ENCODE measurements at regions not wholly inside any gene's neighbourhood (a gene's known extent, or its start where the extent isn't known, plus 50 kb on each side); places are given as distances from the start of the nearest gene placed in this dataset.

DNA sequence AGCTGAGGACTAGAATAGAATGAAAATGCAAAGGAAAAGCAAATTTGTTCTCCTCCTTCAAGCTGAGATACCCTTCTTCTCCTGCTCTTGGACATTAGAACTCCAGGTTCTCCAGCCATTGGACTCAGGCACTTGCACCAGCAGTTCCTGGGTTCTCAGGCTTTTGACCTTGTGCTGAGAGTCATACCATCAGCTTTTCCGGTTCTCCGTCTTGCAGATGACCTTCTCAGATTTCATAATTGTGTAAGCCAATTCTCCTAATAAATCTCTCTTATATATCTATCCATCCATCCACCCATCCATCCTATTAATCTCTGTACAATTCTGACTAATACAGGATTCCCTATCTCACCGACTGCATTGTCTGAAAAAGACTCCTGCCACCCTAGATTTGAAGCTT lies 108.3 kb downstream of the AHR start:
- H3K4me3 ChIP-seq (replicated peaks; ENCODE audit: low read depth, low read length) = no peak overlapping the region
- H3K27me3 ChIP-seq (replicated peaks; ENCODE audit: control insufficient read depth, insufficient read depth, low read length) = no peaks in the 10 kb centered on the region
- no peak for DNase-seq (ENCODE audit: extremely low read depth, insufficient read length)
- no peaks in the 10 kb centered on the region for H3K36me3 ChIP-seq (ENCODE audit: control insufficient read depth, insufficient read depth, low read length)
- TF ChIP-seq, protein P1, sequence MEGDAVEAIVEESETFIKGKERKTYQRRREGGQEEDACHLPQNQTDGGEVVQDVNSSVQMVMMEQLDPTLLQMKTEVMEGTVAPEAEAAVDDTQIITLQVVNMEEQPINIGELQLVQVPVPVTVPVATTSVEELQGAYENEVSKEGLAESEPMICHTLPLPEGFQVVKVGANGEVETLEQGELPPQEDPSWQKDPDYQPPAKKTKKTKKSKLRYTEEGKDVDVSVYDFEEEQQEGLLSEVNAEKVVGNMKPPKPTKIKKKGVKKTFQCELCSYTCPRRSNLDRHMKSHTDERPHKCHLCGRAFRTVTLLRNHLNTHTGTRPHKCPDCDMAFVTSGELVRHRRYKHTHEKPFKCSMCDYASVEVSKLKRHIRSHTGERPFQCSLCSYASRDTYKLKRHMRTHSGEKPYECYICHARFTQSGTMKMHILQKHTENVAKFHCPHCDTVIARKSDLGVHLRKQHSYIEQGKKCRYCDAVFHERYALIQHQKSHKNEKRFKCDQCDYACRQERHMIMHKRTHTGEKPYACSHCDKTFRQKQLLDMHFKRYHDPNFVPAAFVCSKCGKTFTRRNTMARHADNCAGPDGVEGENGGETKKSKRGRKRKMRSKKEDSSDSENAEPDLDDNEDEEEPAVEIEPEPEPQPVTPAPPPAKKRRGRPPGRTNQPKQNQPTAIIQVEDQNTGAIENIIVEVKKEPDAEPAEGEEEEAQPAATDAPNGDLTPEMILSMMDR (IDR thresholded peaks at IDR 0.05; ENCODE audit: insufficient read depth, low read length, poor library complexity, severe bottlenecking) = no peak

DNA sequence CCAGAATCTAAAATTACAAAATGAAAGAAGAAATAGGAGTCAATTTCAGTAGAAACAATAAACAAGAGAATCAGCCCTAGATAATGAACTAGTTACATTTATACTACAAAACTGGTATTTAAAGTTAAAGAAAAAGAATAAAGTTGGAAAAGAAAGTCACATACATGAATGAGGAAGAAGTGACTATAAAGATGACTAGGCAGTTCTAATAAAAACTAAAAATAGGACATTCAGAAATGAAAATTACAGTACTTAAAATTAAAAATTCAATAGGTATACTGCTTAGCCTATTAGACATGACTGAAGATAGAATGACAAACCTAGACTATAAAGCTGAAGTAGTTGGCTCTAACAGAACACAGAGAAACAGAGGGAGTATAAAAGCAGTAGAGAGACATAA lies 108.8 kb downstream of the AHR start:
- Histone ChIP-seq H3K27me3 (replicated peaks; ENCODE audit: control insufficient read depth, insufficient read depth, low read length) (no peaks in the 10 kb centered on the region), H3K4me3 (replicated peaks; ENCODE audit: low read depth, low read length) (no peak overlapping the region), H3K36me3 (ENCODE audit: control insufficient read depth, insufficient read depth, low read length) (no peaks in the 10 kb centered on the region)
- no peak for DNase-seq (ENCODE audit: extremely low read depth, insufficient read length)
- TF ChIP-seq, protein P1 (IDR thresholded peaks at IDR 0.05; ENCODE audit: insufficient read depth, low read length, poor library complexity, severe bottlenecking) = no peak

DNA sequence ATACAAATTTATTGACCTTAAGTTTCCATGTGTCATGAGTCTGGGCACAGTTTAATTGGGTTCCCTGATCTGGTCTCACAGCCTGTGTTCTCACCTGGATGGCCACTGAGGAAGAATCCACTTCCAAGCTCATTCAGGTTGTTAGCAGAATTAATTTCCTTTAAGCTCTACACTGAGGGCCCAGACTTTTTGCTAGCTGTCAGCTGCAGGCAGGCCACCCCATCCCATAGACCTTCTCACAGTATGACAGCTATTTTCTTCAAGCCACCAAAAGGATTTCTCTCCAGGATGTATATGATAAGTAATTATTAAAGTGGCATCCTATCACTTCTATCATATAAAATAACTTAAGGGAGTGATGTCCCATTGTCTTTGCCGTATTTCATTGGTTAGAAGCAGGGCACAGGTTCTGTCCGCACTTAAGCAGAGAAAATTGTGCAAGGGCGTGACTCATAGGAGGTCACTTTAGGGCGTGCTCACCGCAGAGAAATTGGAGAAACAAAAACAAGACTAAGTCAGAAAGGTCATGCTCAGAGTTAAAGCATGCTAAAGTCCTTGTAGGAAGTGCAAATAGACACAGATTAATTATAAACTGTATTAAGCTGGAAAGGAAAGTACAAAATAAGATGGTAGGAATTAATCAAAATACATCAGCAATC lies 109.9 kb downstream of the AHR start:
- DNase-seq (ENCODE audit: extremely low read depth, insufficient read length) = no peak
- no peak overlapping the region for H3K4me3 ChIP-seq (replicated peaks; ENCODE audit: low read depth, low read length)
- TF ChIP-seq, protein P1 (IDR thresholded peaks at IDR 0.05; ENCODE audit: insufficient read depth, low read length, poor library complexity, severe bottlenecking) = no peak
- no peaks in the 10 kb centered on the region for H3K27me3 ChIP-seq (replicated peaks; ENCODE audit: control insufficient read depth, insufficient read depth, low read length)
- no peaks in the 10 kb centered on the region for H3K36me3 ChIP-seq (ENCODE audit: control insufficient read depth, insufficient read depth, low read length)

DNA sequence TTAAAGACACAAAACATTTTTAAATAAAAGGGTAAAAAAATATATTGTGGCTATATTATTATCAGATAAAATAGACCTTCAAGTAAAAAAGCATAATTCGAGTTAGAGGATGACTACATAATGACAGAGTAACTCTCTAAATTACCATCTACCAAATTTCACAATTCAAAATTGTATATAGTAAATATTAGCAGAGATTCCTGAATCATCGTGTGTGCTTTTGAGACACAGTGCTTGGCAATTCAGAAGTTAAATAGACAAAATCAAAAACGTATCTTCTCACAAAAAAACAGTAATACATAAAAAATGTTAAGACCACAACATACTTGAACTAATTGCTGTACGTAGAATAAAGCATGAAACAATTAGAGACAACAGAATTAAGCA lies 110.4 kb downstream of the AHR start:
- DNase-seq (ENCODE audit: extremely low read depth, insufficient read length) = no peak
- H3K4me3 ChIP-seq (replicated peaks; ENCODE audit: low read depth, low read length) = no peak overlapping the region
- H3K27me3 ChIP-seq (replicated peaks; ENCODE audit: control insufficient read depth, insufficient read depth, low read length) = no peaks in the 10 kb centered on the region
- TF ChIP-seq, protein P1 (IDR thresholded peaks at IDR 0.05; ENCODE audit: insufficient read depth, low read length, poor library complexity, severe bottlenecking) = no peak
- H3K36me3 ChIP-seq (ENCODE audit: control insufficient read depth, insufficient read depth, low read length) = no peaks in the 10 kb centered on the region

DNA sequence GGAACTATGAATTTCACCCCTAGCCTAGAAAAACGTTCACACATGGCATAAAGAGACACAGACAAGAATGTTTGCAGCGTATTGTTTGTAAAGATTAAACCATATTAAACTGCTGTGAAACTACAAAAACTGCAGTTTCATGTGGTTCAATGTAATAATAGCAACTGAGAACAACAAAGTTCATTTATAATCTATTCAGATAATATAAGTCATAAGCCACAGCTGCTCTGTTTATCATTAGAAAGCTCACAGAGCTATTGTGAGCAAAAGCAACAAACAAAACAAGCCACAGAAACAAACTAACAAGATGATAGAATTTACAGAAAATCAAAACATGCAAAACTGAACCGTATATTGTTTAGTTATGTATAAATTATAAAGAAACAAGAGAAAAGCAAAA lies 113.5 kb downstream of the AHR start:
- no peak for DNase-seq (ENCODE audit: extremely low read depth, insufficient read length)
- Histone ChIP-seq H3K27me3 (replicated peaks; ENCODE audit: control insufficient read depth, insufficient read depth, low read length) (no peaks in the 10 kb centered on the region), H3K4me3 (replicated peaks; ENCODE audit: low read depth, low read length) (no peak overlapping the region), H3K36me3 (ENCODE audit: control insufficient read depth, insufficient read depth, low read length) (no peaks in the 10 kb centered on the region)
- TF ChIP-seq, protein P1 (IDR thresholded peaks at IDR 0.05; ENCODE audit: insufficient read depth, low read length, poor library complexity, severe bottlenecking) = no peak

DNA sequence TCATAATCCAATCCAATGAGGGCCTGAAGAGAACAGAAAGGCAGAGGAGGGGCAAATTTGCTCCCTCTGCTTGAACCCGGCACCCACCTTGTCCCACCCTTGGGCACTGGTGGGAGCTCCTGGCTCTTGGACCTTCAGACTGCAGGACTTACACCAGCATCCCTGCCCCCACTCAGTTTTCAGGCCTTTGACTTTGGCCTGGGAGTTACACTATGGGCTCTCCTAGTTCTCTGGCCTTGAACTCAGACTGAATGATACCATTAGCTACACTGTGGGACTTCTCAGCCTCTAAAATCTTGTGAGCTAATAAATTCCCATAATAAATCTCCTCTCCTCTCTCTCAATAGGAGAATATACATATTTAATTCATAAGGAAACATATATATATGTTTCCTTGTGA lies 114.4 kb downstream of the AHR start:
- TF ChIP-seq, protein P1 (IDR thresholded peaks at IDR 0.05; ENCODE audit: insufficient read depth, low read length, poor library complexity, severe bottlenecking) = no peak
- H3K36me3 ChIP-seq (ENCODE audit: control insufficient read depth, insufficient read depth, low read length) = no peaks in the 10 kb centered on the region
- H3K4me3 ChIP-seq (replicated peaks; ENCODE audit: low read depth, low read length) = no peak overlapping the region
- H3K27me3 ChIP-seq (replicated peaks; ENCODE audit: control insufficient read depth, insufficient read depth, low read length) = no peaks in the 10 kb centered on the region
- DNase-seq (ENCODE audit: extremely low read depth, insufficient read length) = no peak

All from GM06990 (cell line).